GM21786 (cell line): ENCODE measurements at regions not wholly inside any gene's neighbourhood (a gene's known extent, or its start where the extent isn't known, plus 50 kb on each side); places are given as distances from the start of the nearest gene placed in this dataset.
"Not testable (repeated sequence)": the region's sequence is repeated elsewhere in the genome, so short reads cannot be mapped to it uniquely, and the experiment has no call there.

ENCODE experiments used
- ATAC-seq: cut with Tn5 transposase; IDR thresholded peaks from one replicate; pipeline ENCODE4 v1.9.1; 2021; ENCODE audit not compliant: unreplicated experiment

DNA sequence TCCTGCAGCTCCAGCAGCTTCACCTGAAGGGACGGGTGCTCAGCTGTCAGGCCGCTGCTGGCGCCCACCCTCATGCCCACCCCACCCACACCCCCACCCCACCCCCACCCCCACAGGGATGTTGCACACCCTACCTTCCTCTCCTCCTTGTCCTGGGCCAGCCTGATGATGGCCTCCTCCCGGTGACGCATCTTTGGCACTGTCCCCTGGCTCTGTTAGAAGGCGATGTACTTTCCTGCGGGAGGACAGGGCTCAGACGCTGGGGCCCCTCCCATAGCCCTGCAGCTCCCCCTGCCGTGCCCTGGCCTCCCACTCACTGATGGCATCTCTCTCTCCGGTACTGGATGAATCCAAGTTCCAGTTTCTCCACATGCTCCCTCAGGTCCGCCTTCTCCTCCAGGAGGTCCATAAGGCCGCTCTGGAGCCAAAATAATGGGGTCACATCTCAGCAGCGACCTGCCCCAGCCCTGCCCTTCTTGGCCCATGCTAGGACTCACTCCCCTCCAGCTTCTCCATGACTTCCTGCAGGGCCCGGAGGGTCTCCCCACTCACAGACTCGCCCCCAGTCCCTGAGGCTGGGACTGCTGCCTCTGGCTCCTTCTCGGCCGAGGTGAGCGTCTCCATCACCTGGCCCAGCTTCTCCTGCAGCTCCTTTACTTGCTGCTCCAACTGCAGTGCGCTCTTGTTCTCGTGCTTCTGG, 55.2 kb downstream of the GOLGA8B start:
- not testable (repeated sequence) for ATAC-seq

GRCh38 chr15:34527641-34528040, 55.8 kb downstream of the GOLGA8B start:
- not testable (repeated sequence) for ATAC-seq

DNA sequence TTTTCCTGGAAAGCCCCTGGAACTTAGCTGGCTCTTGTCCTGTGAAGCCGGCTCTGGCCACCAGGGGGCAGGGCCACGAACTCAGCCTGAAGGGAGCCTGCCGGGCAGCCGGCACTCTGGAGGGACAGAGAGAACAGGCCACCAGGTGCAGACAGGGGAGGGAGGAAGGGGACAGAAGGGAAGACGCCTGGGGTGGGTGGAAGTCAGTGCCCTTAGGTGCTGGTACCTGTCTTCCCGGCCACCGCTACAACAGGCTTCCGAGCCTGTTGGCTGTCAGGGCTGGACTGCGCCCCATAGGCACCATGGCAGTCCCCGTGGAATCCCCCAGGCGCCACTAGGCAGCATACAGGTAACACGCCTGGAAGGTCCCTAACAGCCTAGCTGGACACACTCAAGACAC, 59.6 kb downstream of the GOLGA8B start:
- ATAC-seq: not testable (repeated sequence)

GRCh38 chr15:34522601-34523000, 60.9 kb downstream of the GOLGA8B start:
- not testable (repeated sequence) for ATAC-seq

GRCh38 chr15:34521802-34522485, 61.5 kb downstream of the GOLGA8B start:
- ATAC-seq: not testable (repeated sequence)

DNA sequence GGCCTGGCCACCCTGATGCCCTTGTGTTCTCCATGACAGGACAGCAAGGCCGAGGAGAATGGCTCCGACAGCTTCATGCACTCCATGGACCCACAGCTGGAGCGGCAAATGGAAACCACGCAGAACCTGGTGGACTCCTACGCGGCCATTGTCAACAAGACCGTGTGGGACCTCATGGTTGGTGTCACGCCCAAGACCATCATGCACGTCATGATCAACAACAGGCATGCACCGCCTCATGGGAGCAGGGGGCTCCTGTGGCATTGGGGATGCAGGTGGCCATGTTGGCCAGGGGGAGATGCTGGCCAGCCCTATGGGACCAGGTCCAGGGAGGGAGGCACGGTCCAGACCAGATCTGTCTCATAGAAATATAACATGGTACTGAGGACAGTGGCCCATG, 62.9 kb downstream of the GOLGA8B start:
- no peak for ATAC-seq

- not testable (repeated sequence) for ATAC-seq
Observed at GRCh38 chr15:34520010-34520409, 63.4 kb downstream of the GOLGA8B start.

DNA sequence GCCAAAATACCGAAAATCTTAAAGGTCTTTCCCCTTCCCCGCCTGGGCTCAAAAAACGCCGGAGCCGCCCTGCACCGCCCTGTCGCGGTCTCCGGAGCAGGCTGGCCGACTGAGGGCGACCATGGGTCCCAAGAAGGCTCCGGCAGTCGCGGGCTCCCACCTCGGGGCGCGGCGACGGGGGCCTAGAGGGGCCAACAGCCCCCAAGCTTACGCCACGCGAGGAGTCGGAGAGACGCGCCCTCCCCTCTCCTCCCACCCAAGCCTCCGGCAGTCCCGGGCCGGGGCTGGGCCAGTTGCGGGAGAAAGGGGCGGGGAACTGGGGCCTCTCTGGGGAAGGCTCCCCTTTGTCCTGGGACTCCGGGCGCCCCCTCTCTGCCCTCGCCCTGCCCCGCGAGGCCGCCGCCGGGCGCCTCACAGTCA, 69.2 kb downstream of the GOLGA8B start:
- ATAC-seq: peak; percentile 62

DNA sequence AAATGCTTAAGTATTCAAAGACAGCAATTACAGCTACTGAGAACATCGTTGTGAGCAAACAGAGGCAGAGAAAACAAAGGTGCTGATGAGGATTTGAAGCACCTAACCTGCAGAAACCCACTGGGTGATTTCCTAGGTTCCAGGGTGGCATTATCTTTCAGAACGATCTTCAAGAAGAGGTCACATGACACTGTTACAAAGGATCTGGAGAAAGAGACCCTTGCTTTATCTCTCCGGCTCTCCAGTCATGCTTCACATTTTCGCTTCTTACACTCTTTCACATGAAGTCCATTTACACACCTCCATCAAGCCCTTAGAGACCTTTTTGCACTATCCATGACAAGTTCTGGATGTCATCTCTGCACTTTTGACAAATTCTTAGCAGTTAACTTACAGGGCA, 70.8 kb downstream of the GOLGA8B start:
- ATAC-seq: no peak

- ATAC-seq: no peak
Observed at GRCh38 chr15:34501131-34501530, 63.5 kb upstream of the GOLGA8A start.

DNA sequence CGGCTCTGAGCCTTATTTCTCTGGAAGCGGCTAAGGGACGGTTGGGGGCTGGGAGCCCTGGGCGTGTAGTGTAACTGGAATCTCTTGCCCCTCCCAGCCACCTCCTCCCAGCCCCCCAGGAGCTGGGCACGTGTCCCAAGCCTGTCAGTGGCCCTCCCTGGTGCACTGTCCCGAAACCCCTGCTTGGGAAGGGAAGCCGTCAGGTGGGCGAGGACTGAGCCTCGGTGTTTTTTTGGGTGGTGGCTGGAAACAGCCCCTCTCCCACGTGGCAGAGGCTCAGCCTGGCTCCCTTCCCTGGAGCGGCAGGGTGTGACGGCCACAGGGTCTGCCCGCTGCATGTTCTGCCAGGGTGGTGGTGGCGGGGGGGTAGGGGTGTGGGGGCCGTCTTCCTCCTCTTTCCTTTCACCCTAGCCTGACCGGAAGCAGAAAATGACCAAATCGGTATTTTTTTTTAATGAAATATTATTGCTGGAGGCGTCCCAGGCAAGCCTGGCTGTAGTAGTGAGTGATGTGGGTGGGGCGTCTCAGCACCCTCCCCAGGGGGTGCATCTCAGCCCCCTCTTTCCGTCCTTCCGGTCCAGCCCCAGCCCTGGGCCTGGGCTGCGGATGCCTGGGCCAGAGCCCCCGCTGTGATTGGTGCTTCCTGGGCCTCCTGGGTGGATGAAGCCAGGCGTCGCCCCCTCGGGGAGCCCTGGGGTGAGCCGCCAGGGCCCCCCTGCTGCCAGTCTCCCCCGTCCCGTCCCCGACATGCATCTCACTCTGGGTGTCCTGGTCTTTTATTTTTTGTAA, 58.8 kb upstream of the GOLGA8A start:
- no peak for ATAC-seq

DNA sequence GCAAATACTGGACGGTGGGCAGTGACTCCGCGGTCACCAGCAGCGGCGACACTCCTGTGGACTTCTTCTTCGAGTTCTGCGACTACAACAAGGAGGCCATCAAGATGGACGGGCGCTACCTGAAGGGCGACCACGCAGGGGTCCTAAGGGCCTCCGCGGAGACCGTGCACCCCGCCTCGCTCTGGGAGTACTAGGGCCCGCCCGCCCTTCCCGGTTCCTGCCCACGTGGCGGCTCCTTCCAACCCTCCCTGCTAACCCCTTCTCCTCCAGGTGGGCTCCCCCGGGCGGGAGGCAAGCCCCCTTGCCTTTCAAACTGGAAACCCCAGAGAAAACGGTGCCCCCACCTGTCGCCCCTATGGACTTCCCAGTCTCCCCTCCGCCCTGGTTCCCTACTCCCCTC, 58.1 kb upstream of the GOLGA8A start:
- ATAC-seq: not testable (repeated sequence)

DNA sequence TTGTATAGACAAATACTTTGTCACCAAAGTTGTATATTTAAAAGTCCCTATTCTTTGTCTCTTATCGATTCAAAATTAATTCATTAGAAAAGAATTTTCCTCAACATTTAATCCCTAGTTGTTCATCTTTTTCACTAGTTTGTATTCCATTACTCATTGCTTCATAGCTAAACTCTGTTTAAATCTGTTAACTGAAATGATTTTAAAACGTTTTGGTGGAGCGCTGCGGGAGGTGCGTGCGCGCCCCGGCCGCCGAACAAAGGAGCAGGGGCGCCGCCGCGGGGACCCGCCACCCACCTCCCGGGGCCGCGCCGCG, 56.4 kb upstream of the GOLGA8A start:
- no peak for ATAC-seq

DNA sequence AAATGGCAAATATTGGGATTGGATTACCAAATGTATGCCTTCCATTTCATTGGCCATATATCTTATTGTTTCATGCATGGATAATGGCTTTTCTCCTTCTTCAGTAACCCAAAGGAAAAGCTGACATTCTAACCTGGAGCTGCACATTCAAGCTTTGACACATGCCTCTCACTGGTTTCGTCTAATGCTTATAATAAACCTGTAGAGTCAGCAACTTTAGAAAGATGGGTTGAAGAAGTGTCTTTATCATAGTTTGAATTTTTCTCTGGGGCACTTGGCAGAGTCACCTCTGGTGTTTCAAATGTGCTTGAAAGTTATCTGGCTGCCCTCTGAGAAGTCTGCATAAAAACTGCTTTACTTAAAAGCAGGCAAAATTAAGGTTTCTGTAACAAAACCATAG, 55.4 kb upstream of the GOLGA8A start:
- ATAC-seq: no peak

- not testable (repeated sequence) for ATAC-seq
Observed at GRCh38 chr15:34491488-34491887, 53.9 kb upstream of the GOLGA8A start.

DNA sequence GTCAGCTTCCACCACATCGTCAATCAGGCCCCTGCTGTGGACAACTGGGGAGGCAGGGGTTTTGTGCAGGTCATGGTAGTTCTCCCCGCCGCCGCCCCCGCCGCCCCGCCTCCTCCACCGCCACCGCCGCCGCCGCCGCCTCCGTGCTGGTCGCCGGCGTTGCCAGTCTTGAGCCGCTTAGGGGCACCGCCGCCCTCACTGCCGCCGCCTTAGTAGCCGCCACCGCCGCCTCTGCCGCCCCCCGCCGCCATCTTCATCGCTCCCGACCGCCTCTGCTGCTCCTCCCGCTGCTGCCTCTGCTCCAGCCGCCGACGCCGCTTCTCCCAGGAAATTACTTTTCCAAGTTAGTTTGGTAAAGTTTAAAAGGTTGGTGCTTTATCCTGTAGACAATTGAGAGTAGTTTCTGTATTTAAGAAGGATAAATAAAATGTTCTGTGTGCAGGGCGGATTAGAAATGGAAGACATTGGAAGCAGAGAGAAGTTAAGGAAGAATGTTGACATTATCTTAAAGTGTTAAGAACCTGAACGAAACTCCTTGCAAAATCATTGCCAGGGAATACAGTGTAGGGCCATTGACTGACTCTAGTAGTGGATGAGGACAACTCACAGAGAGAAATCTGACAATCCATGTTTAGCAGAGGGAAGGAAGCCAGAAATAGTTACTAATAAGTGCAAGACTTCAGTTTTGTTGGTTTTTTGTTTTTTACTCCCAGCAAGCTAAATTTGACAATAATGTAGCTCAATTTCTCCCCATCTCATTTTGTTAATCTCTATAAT, 53.0 kb upstream of the GOLGA8A start:
- no peak for ATAC-seq

GRCh38 chr15:34488973-34489959, 51.7 kb upstream of the GOLGA8A start:
- ATAC-seq: not testable (repeated sequence)
